ENCODE measurements at regions not wholly inside any gene's neighbourhood (a gene's known extent, or its start where the extent isn't known, plus 50 kb on each side); places are given as distances from the start of the nearest gene placed in this dataset.

DNA sequence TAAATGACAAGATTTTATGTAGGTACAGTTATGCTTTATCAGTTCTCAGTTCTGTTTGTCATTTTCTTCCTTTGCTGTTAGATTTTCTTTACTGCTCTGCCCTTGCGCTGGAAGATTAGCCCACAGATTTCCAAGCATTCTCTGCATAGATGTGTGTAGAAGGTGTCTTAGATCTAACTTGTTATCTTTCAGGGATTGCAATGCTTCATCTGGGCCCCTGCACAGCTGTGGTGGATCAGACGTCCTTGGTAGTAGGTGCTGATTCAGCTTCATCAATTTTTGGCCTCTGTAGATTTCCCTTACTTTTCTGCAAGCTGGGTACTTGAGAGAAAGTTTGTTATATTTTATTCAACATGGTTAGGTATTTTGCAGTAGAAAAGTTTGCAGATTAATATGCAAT is 115.3 kb upstream of the LINC00305 start:
- H3K27ac Mint-ChIP-seq, result no peak overlapping the region

GRCh38 chr18:64260810-64261209 is 111.9 kb upstream of the LINC00305 start:
- POLR2A ChIA-PET, result no interaction called here
- CTCF ChIA-PET, result no interaction called here

More for the DNA sequence above, 115.3 kb upstream of the LINC00305 start:
- TF ChIP-seq, protein P1, sequence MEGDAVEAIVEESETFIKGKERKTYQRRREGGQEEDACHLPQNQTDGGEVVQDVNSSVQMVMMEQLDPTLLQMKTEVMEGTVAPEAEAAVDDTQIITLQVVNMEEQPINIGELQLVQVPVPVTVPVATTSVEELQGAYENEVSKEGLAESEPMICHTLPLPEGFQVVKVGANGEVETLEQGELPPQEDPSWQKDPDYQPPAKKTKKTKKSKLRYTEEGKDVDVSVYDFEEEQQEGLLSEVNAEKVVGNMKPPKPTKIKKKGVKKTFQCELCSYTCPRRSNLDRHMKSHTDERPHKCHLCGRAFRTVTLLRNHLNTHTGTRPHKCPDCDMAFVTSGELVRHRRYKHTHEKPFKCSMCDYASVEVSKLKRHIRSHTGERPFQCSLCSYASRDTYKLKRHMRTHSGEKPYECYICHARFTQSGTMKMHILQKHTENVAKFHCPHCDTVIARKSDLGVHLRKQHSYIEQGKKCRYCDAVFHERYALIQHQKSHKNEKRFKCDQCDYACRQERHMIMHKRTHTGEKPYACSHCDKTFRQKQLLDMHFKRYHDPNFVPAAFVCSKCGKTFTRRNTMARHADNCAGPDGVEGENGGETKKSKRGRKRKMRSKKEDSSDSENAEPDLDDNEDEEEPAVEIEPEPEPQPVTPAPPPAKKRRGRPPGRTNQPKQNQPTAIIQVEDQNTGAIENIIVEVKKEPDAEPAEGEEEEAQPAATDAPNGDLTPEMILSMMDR (IDR thresholded peaks at IDR 0.05), result no peak
- POLR2A ChIA-PET, result no interaction called here
- ATAC-seq, result no peak
- Mint-ChIP-seq H3K4me1 (ENCODE audit: low read depth) (no peaks in the 10 kb centered on the region), H3K9me3 (no peaks in the 10 kb centered on the region), H3K4me3 (no peak overlapping the region), H3K36me3 (ENCODE audit: low read depth) (no peaks in the 10 kb centered on the region), H3K27me3 (no peaks in the 10 kb centered on the region)
- CTCF ChIA-PET, result no interaction called here
- intact Hi-C loops (cut with micrococcal nuclease), result no loop called here
- no peak for DNase-seq

GRCh38 chr18:64259871-64260270 is 111.0 kb upstream of the LINC00305 start:
- no peak for DNase-seq
- no peaks in the 10 kb centered on the region for H3K36me3 Mint-ChIP-seq (ENCODE audit: low read depth)
- no peak for ATAC-seq
- H3K4me3 Mint-ChIP-seq, result no peak overlapping the region
- no peaks in the 10 kb centered on the region for H3K27me3 Mint-ChIP-seq
- H3K4me1 Mint-ChIP-seq (ENCODE audit: low read depth), result no peaks in the 10 kb centered on the region
- intact Hi-C loops (cut with micrococcal nuclease), result no loop called here
- no peak overlapping the region for H3K27ac Mint-ChIP-seq
- ChIA-PET CTCF (no interaction called here), POLR2A (no interaction called here)
- H3K9me3 Mint-ChIP-seq, result no peaks in the 10 kb centered on the region
- TF ChIP-seq, protein P1 (IDR thresholded peaks at IDR 0.05), result no peak

More at GRCh38 chr18:64260810-64261209, 111.9 kb upstream of the LINC00305 start:
- DNase-seq (no peak), ATAC-seq (no peak)
- H3K27ac Mint-ChIP-seq, result no peak overlapping the region
- no peak overlapping the region for H3K4me3 Mint-ChIP-seq
- no peaks in the 10 kb centered on the region for H3K9me3 Mint-ChIP-seq
- H3K36me3 Mint-ChIP-seq (ENCODE audit: low read depth), result no peaks in the 10 kb centered on the region
- no peaks in the 10 kb centered on the region for H3K4me1 Mint-ChIP-seq (ENCODE audit: low read depth)
- no peaks in the 10 kb centered on the region for H3K27me3 Mint-ChIP-seq
- TF ChIP-seq, protein P1 (IDR thresholded peaks at IDR 0.05), result no peak
- intact Hi-C loops (cut with micrococcal nuclease), result no loop called here

- intact Hi-C loops (cut with micrococcal nuclease), result no loop called here
- DNase-seq (no peak), ATAC-seq (no peak)
- Mint-ChIP-seq H3K27me3 (no peaks in the 10 kb centered on the region), H3K9me3 (no peaks in the 10 kb centered on the region), H3K27ac (no peak overlapping the region), H3K4me3 (no peak overlapping the region), H3K4me1 (ENCODE audit: low read depth) (no peaks in the 10 kb centered on the region), H3K36me3 (ENCODE audit: low read depth) (no peaks in the 10 kb centered on the region)
- TF ChIP-seq, protein P1 (IDR thresholded peaks at IDR 0.05), result no peak
- CTCF ChIA-PET, result no interaction called here
- POLR2A ChIA-PET, result no interaction called here
Observed at GRCh38 chr18:64258111-64258650, 109.3 kb upstream of the LINC00305 start.

GRCh38 chr18:64254399-64255093 is 105.7 kb upstream of the LINC00305 start:
- no peaks in the 10 kb centered on the region for H3K27me3 Mint-ChIP-seq
- intact Hi-C loops (cut with micrococcal nuclease), result no loop called here
- DNase-seq, result no peak
- POLR2A ChIA-PET, result no interaction called here
- no peaks in the 10 kb centered on the region for H3K9me3 Mint-ChIP-seq
- no peaks in the 10 kb centered on the region for H3K36me3 Mint-ChIP-seq (ENCODE audit: low read depth)
- no peaks in the 10 kb centered on the region for H3K4me1 Mint-ChIP-seq (ENCODE audit: low read depth)
- CTCF ChIA-PET, result no interaction called here
- TF ChIP-seq, protein P1 (IDR thresholded peaks at IDR 0.05), result no peak
- no peak for ATAC-seq
- no peak overlapping the region for H3K27ac Mint-ChIP-seq
- H3K4me3 Mint-ChIP-seq, result no peak overlapping the region
